Ishikawa (cell line): ENCODE measurements at regions not wholly inside any gene's neighbourhood (a gene's known extent, or its start where the extent isn't known, plus 50 kb on each side); places are given as distances from the start of the nearest gene placed in this dataset.

Experiments used
- CEBPB ChIP-seq: IDR thresholded peaks from 2 replicates; pipeline ENCODE4 v1.6.1; 2012
- CREB1 ChIP-seq: IDR thresholded peaks from 2 replicates; pipeline ENCODE4 v1.6.1; 2012; ENCODE audit warnings: low read depth
- EGR1 ChIP-seq: IDR thresholded peaks from 2 replicates; pipeline ENCODE4 v1.6.1; 2012
- EP300 ChIP-seq: IDR thresholded peaks from 2 replicates; pipeline ENCODE4 v1.6.1; 2012; ENCODE audit warnings: borderline replicate concordance
- RAD21 ChIP-seq: IDR thresholded peaks from 2 replicates; pipeline ENCODE4 v1.6.1; 2012; ENCODE audit warnings: low read depth
- TAF1 ChIP-seq: IDR thresholded peaks from 2 replicates; pipeline ENCODE4 v1.6.1; 2012; ENCODE audit warnings: low read depth, mild to moderate bottlenecking
- YY1 ChIP-seq: IDR thresholded peaks from 2 replicates; pipeline ENCODE4 v1.6.1; 2012; ENCODE audit warnings: low read depth

DNA sequence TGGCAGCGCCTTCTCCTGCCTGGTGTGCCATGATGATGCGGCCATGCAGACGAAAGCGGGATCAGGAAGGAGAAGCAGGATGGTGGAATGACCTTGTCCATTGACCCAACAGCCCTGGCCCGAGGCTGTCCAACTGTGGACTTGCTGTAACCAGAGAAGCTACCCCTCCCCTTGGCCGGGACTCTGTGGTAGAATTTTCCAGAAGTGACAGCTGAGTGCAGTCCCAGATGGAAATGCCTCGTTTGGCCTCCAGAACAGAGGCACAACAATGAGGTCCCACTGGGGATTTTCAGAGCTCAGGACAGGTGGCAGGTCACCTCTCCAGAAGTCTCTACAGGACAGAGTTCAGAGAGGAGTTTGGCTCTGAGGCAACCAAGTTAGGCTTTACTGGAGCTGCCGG lies 299.2 kb upstream of the CDH4 start:
- TF ChIP-seq TAF1 (no peak), CEBPB (no peak), RAD21 (no peak), EP300 (no peak), EGR1 (no peak), YY1 (no peak), CREB1 (no peak)
